Type B pancreatic cell (in vitro differentiated cells): ENCODE measurements at regions not wholly inside any gene's neighbourhood (a gene's known extent, or its start where the extent isn't known, plus 50 kb on each side); places are given as distances from the start of the nearest gene placed in this dataset.

Source experiments
- DNase-seq: peaks from one replicate; pipeline ENCODE4 v3.0.0; 2021; ENCODE audit warnings: mixed read lengths; ENCODE audit not compliant: unreplicated experiment; ENCODE audit errors: extremely low spot score
- H3K27ac Mint-ChIP-seq: 2 replicates; pipeline ENCODE4 v1.8.0; 2021; ENCODE audit warnings: mild to moderate bottlenecking, mixed read lengths
- H3K27me3 Mint-ChIP-seq: 2 replicates; pipeline ENCODE4 v1.8.0; 2021; ENCODE audit warnings: mixed read lengths
- H3K36me3 Mint-ChIP-seq: 2 replicates; pipeline ENCODE4 v1.8.0; 2021; ENCODE audit warnings: mixed read lengths
- H3K4me1 Mint-ChIP-seq: one replicate; pipeline ENCODE4 v1.8.0; 2021; ENCODE audit warnings: mixed read lengths; ENCODE audit not compliant: unreplicated experiment
- H3K4me3 Mint-ChIP-seq: 2 replicates; pipeline ENCODE4 v1.8.0; 2021; ENCODE audit warnings: mild to moderate bottlenecking, mixed read lengths
- H3K9me3 Mint-ChIP-seq: 2 replicates; pipeline ENCODE4 v1.8.0; 2021; ENCODE audit warnings: mixed read lengths
- TF ChIP-seq, protein P1 (sequence below): fragments of 200-600 bp; sonication (generic); conservative IDR thresholded peaks from 2 replicates; pipeline ENCODE4 v1.5.0; 2021; ENCODE audit warnings: antibody characterized with exemption, mild to moderate bottlenecking

DNA sequence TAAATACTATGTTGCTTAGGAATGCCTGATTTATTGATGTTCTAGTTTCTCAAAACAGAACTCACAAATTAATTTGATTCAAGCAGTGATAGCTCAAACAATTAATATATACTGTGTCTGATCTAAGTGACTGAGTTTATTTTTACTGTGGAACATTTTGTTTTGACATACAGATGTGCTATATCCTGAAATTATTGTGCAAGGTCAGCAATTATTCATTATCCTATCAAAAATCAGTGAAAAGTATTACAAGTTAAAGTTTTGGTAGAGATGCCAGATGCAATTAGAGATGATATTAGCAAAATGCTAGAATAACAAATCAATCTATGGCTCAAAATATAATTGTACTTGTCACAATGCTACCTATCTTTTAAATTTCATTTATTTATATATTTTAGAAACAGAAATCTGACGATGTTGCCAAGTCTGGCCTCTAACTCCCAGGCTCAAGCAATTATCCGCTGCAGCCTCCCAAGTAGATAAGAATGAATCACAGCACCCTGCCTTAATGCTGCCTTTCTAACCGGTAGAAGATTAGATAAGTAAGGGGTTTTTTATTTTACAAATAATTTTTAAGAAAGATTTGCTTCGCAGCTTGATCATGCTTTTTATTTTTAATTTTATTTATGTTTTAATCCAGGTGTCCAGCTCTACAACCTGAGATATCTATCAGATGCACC is 825.5 kb upstream of the NDST4 start:
- Mint-ChIP-seq H3K36me3 (no peaks in the 10 kb centered on the region), H3K27ac (no peak overlapping the region), H3K9me3 (no peaks in the 10 kb centered on the region), H3K27me3 (no peaks in the 10 kb centered on the region), H3K4me1 (no peaks in the 10 kb centered on the region), H3K4me3 (no peak overlapping the region)
- DNase-seq: no peak
- TF ChIP-seq, protein P1, sequence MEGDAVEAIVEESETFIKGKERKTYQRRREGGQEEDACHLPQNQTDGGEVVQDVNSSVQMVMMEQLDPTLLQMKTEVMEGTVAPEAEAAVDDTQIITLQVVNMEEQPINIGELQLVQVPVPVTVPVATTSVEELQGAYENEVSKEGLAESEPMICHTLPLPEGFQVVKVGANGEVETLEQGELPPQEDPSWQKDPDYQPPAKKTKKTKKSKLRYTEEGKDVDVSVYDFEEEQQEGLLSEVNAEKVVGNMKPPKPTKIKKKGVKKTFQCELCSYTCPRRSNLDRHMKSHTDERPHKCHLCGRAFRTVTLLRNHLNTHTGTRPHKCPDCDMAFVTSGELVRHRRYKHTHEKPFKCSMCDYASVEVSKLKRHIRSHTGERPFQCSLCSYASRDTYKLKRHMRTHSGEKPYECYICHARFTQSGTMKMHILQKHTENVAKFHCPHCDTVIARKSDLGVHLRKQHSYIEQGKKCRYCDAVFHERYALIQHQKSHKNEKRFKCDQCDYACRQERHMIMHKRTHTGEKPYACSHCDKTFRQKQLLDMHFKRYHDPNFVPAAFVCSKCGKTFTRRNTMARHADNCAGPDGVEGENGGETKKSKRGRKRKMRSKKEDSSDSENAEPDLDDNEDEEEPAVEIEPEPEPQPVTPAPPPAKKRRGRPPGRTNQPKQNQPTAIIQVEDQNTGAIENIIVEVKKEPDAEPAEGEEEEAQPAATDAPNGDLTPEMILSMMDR: no peak

DNA sequence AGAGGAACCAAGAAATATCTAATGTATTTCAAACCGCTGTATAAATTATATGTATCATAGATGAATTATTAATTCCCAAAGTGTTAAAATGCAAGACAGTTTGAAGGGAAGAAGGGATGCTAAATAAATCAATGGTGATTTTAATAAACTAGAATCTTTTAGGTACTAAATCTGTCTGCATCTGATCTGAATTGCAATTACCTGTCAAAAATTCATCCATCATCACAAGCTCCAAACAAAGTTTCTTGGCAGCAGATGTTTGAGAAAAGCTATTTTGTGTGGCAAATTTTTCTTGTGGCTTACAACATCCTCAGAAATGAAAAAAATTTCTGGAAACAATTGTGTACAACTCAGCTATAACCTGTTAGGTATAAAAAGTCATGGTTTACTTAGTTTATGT is 816.0 kb upstream of the NDST4 start:
- Mint-ChIP-seq H3K27me3 (no peaks in the 10 kb centered on the region), H3K4me1 (no peaks in the 10 kb centered on the region), H3K4me3 (no peak overlapping the region), H3K36me3 (no peaks in the 10 kb centered on the region), H3K9me3 (no peaks in the 10 kb centered on the region), H3K27ac (no peak overlapping the region)
- no peak for DNase-seq
- TF ChIP-seq, protein P1: no peak

DNA sequence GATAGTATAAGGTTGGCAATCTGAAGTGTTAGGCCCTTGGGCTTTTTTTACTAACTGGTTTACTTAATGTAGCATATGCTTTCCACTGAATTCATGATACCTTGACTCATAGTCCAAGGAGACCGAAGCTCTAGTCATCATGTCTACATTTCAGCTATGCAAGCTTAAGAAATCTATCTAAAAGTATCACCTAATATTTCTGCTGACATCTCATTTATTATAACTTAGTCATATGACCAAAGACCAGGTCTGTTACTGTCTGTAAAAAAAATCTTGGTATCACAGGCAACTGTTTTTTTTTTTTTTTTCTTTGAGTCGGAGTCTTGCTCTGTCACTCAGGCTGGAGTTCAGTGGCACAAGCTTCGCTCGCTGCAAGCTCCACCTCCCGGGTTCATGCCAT is 814.0 kb upstream of the NDST4 start:
- DNase-seq: no peak
- Mint-ChIP-seq H3K36me3 (no peaks in the 10 kb centered on the region), H3K4me3 (no peak overlapping the region), H3K9me3 (no peaks in the 10 kb centered on the region), H3K27me3 (no peaks in the 10 kb centered on the region), H3K27ac (no peak overlapping the region), H3K4me1 (no peaks in the 10 kb centered on the region)
- TF ChIP-seq, protein P1: no peak

DNA sequence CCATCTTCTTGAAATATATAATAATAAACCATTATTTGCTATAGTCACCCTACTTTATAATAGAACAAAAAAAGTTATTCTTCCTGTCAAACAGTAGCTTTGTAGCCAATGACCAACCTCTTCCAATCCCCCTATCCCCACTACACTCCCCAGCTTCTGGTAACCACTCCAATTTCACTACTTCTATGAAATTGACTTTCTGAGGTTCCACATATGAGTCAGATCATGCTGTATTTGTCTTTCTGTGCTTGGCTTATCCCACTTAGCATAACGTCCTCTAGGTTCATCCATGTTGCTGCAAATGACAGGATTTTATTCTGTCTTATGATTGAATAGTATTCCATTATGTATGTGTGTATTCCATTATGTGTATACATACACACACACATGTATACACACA is 809.7 kb upstream of the NDST4 start:
- Mint-ChIP-seq H3K9me3 (no peaks in the 10 kb centered on the region), H3K4me1 (no peaks in the 10 kb centered on the region), H3K27me3 (no peaks in the 10 kb centered on the region), H3K27ac (no peak overlapping the region), H3K4me3 (no peak overlapping the region), H3K36me3 (no peaks in the 10 kb centered on the region)
- TF ChIP-seq, protein P1: no peak
- no peak for DNase-seq

DNA sequence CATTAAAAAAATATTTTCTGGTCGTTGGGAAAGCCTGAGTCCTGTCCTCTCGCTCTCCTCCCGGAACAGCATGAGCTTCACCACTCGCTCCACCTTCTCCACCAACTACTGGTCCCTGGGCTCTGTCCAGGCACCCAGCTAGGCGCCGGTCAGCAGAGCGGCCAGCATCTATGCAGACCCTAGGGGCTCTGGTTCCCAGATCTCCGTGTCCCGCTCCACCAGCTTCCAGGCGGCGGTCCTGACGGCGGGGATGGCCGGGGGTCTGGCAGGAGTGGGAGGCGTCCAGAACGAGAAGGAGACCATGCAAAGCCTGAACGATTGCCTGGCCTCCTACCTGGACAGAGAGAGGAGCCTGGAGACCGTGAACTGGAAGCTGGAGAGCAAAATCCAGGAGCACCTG is 807.2 kb upstream of the NDST4 start:
- DNase-seq: no peak
- no peaks in the 10 kb centered on the region for H3K36me3 Mint-ChIP-seq
- TF ChIP-seq, protein P1: no peak
- H3K4me1 Mint-ChIP-seq: no peaks in the 10 kb centered on the region
- no peaks in the 10 kb centered on the region for H3K27me3 Mint-ChIP-seq
- H3K9me3 Mint-ChIP-seq: no peaks in the 10 kb centered on the region
- no peak overlapping the region for H3K27ac Mint-ChIP-seq
- H3K4me3 Mint-ChIP-seq: no peak overlapping the region

DNA sequence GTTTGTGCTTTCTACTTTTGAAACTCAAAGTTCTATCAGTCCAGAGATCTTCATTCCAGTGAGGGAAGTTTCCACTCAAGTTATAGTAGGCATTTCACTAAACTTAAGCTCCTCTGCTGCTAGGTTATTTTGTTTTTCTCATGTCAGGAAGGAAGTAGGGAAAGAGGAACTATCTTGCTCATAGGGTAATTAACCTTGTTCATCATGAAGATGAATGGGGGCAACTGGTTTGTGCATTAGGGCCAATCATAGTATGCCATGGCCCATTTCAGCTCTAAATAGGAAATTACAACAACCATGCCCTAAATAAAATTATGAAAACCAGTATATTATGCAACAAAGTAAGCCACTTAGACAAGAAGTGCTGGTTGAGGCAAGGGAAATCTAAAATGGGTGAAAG is 804.7 kb upstream of the NDST4 start:
- Mint-ChIP-seq H3K9me3 (no peaks in the 10 kb centered on the region), H3K4me1 (no peaks in the 10 kb centered on the region), H3K36me3 (no peaks in the 10 kb centered on the region), H3K4me3 (no peak overlapping the region), H3K27me3 (no peaks in the 10 kb centered on the region), H3K27ac (no peak overlapping the region)
- TF ChIP-seq, protein P1: no peak
- DNase-seq: no peak
